ENCODE measurements at regions not wholly inside any gene's neighbourhood (a gene's known extent, or its start where the extent isn't known, plus 50 kb on each side); places are given as distances from the start of the nearest gene placed in this dataset.

DNA sequence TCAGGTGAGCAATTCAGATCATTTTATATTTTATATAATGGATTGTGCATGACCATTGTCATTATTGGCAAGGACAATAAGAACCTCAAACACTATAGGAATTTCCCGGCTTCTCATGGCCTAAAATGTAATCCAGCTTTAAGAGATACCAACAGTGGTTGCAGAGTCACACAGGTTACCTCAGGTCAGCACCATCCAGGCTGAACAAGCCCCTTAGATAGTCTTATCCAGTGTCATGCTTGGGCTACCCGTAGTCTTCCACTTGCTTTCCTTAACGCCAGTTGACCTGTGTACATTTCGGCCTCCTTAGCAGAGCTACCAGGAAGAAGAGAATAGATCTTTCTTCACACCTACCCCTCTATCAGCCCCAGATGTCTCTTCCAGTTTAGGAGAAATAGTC, 293.3 kb upstream of the SYT4 start:
- Histone ChIP-seq H3K27ac (ENCODE audit: low read depth, low read length) (no peak overlapping the region), H3K27me3 (ENCODE audit: control insufficient read depth, insufficient read depth, low read length) (no peaks in the 10 kb centered on the region), H3K9ac (ENCODE audit: low read depth, low read length) (no peak overlapping the region), H3K4me1 (ENCODE audit: control insufficient read depth, insufficient read depth, low read length) (peaks cover 4% of the 10 kb centered on the region; the same call in 1 of the 2 replicates), H3K36me3 (ENCODE audit: control insufficient read depth, insufficient read depth, low read length) (no peaks in the 10 kb centered on the region), H3K4me3 (ENCODE audit: low read depth, low read length) (no peak overlapping the region), H3K9me3 (ENCODE audit: control insufficient read depth, insufficient read depth, low read length) (no peaks in the 10 kb centered on the region)

DNA sequence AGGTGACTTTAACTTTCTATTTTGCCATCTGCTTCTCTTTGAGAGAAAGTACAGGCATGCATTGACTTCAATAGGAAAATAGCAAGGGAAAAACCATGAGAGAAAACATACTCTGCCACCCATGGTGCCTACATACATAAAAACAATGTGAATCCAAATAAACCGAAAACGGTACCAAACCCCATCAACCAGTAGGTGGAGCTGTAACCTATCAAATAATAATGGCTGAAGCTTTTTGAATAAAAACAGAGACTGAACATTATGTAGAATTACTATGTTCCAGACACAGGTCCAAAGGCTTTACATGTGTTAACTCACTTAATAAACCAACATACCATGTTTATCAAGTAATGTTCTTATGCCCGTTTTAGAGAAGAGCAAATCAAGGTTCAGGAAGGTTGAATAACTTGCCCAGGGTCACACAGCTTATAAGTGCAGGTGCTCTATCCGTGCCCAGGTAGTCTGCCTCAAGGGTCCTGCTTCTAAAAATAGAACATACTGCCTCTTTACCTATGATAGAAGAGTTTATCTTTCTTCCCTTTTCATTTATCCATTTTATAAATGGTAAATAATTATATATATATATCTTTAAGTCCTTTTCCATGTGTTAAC, 293.9 kb upstream of the SYT4 start:
- H3K27ac ChIP-seq (ENCODE audit: low read depth, low read length), result no peak overlapping the region

DNA sequence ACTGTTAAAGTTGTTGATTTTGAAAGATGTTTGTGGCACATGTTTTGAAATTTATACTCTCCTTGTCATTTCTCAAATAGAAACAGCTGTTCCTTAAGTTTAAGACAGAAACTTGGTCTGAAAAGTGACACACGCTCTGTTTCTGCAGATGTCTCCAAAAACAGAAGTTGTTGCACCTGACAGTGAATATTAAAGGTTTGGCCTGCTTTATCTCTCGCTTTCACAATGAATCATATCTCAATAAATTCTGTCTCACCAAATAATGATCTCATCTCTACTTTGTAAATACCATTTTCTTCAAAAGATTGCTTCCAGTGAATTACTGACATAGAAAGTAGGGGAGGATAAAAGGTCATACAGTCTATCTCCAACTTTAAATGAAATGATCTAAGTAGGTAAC, 294.9 kb upstream of the SYT4 start:
- Histone ChIP-seq H3K4me1 (ENCODE audit: control insufficient read depth, insufficient read depth, low read length) (peaks cover 4% of the 10 kb centered on the region; the same call in 1 of the 2 replicates), H3K27me3 (ENCODE audit: control insufficient read depth, insufficient read depth, low read length) (no peaks in the 10 kb centered on the region), H3K36me3 (ENCODE audit: control insufficient read depth, insufficient read depth, low read length) (no peaks in the 10 kb centered on the region), H3K27ac (ENCODE audit: low read depth, low read length) (no peak overlapping the region), H3K9me3 (ENCODE audit: control insufficient read depth, insufficient read depth, low read length) (no peaks in the 10 kb centered on the region), H3K4me3 (ENCODE audit: low read depth, low read length) (no peak overlapping the region), H3K9ac (ENCODE audit: low read depth, low read length) (no peak overlapping the region)

More for the DNA sequence above, 293.9 kb upstream of the SYT4 start:
- H3K36me3 ChIP-seq (ENCODE audit: control insufficient read depth, insufficient read depth, low read length), result no peaks in the 10 kb centered on the region
- peaks cover 4% of the 10 kb centered on the region; the same call in 1 of the 2 replicates for H3K4me1 ChIP-seq (ENCODE audit: control insufficient read depth, insufficient read depth, low read length)
- no peaks in the 10 kb centered on the region for H3K27me3 ChIP-seq (ENCODE audit: control insufficient read depth, insufficient read depth, low read length)
- H3K4me3 ChIP-seq (ENCODE audit: low read depth, low read length), result no peak overlapping the region
- no peaks in the 10 kb centered on the region for H3K9me3 ChIP-seq (ENCODE audit: control insufficient read depth, insufficient read depth, low read length)
- no peak overlapping the region for H3K9ac ChIP-seq (ENCODE audit: low read depth, low read length)

DNA sequence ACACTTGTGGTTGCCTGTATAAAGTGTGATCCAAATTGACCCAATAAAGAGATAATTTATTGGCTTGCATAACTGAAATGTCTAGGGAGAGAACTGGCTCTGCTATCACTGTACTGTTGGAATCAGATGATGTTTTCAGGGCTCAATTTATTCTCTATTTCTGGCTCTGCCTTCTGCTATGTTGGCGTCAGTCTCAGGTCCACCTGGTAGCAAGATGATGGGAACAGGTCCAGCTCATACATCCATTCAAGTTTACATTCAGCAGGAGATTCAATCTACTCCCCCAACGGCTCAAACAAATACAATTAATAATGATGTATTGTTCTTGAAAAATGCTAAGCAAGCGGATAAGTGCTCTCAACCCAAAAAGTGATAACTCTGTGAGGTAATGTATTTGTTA, 297.7 kb upstream of the SYT4 start:
- Histone ChIP-seq H3K9me3 (ENCODE audit: control insufficient read depth, insufficient read depth, low read length) (no peaks in the 10 kb centered on the region), H3K4me1 (ENCODE audit: control insufficient read depth, insufficient read depth, low read length) (peaks cover 4% of the 10 kb centered on the region; the same call in 1 of the 2 replicates), H3K27me3 (ENCODE audit: control insufficient read depth, insufficient read depth, low read length) (no peaks in the 10 kb centered on the region), H3K9ac (ENCODE audit: low read depth, low read length) (no peak overlapping the region), H3K36me3 (ENCODE audit: control insufficient read depth, insufficient read depth, low read length) (no peaks in the 10 kb centered on the region), H3K27ac (ENCODE audit: low read depth, low read length) (no peak overlapping the region), H3K4me3 (ENCODE audit: low read depth, low read length) (no peak overlapping the region)

DNA sequence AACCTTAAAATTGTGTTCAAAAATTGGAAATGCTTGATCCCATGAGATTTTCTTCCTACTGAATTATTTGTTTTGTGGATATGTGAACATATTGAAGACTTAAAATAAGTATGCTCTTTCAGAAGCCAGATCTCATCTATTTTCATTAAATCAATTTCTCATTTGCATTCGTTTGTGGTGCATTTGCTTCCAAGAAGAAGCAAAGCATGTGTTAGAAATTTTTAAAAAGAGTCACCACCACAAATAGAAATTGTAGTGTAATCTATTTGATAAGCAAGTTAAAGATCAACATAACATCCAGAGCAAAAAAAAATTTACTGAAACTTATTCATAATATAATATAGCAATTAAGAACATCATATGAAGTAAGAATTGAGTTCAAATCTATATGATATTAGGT, 300.9 kb upstream of the SYT4 start:
- Histone ChIP-seq H3K9ac (ENCODE audit: low read depth, low read length) (no peak overlapping the region), H3K27ac (ENCODE audit: low read depth, low read length) (no peak overlapping the region), H3K4me3 (ENCODE audit: low read depth, low read length) (no peak overlapping the region), H3K36me3 (ENCODE audit: control insufficient read depth, insufficient read depth, low read length) (no peaks in the 10 kb centered on the region), H3K4me1 (ENCODE audit: control insufficient read depth, insufficient read depth, low read length) (no peaks in the 10 kb centered on the region), H3K27me3 (ENCODE audit: control insufficient read depth, insufficient read depth, low read length) (no peaks in the 10 kb centered on the region), H3K9me3 (ENCODE audit: control insufficient read depth, insufficient read depth, low read length) (no peaks in the 10 kb centered on the region)

DNA sequence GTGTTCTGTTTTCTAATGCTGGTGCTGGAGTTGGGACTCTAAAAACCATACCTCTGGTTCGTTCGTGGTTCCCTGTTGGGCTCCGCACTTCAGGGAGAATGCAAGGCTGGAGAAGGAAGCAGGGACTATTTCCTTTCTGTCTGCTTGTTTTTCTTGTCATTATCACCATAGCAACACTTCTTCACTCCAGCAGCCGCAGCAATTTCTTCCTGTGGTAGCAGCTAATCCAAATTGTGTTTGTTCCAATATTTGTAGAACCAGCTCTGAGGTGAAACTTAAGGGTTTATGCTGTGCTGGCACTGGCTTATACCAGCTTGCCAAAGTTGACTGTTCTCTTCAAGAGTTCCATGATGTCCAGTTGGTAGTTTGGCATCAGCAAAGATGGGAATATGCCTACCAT, 301.4 kb upstream of the SYT4 start:
- no peak overlapping the region for H3K27ac ChIP-seq (ENCODE audit: low read depth, low read length)
- no peaks in the 10 kb centered on the region for H3K36me3 ChIP-seq (ENCODE audit: control insufficient read depth, insufficient read depth, low read length)
- no peaks in the 10 kb centered on the region for H3K4me1 ChIP-seq (ENCODE audit: control insufficient read depth, insufficient read depth, low read length)
- H3K27me3 ChIP-seq (ENCODE audit: control insufficient read depth, insufficient read depth, low read length), result no peaks in the 10 kb centered on the region
- no peaks in the 10 kb centered on the region for H3K9me3 ChIP-seq (ENCODE audit: control insufficient read depth, insufficient read depth, low read length)
- no peak overlapping the region for H3K9ac ChIP-seq (ENCODE audit: low read depth, low read length)
- no peak overlapping the region for H3K4me3 ChIP-seq (ENCODE audit: low read depth, low read length)

DNA sequence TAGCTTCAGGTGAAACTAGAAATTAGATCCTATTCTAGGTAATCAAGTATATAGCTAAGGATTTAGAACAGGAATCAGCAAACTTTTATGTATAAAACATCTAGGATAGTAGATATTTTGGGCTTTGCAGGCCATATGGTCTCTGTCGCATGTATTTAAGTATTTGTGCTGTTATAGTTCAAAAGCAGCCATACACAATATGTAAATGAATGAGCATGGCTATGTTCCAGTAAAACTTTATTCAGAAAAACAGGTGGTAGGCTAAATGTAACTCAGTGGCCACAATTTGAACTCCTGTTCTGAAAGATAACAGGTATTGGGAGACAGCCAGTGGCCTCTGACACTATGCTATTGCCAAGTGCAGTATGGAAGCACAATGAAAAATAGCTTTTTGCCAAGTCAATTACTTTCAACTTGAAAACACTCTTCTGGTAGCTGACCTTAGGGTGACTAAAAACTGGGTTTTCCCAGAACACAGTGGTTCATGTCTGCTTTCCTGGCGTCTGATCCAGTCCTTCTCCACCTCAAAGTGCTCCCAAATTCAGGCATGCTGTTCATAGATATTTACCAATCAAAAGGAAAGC, 304.7 kb upstream of the SYT4 start:
- Histone ChIP-seq H3K4me1 (ENCODE audit: control insufficient read depth, insufficient read depth, low read length) (no peaks in the 10 kb centered on the region), H3K27ac (ENCODE audit: low read depth, low read length) (no peak overlapping the region), H3K4me3 (ENCODE audit: low read depth, low read length) (no peak overlapping the region), H3K36me3 (ENCODE audit: control insufficient read depth, insufficient read depth, low read length) (no peaks in the 10 kb centered on the region), H3K9ac (ENCODE audit: low read depth, low read length) (no peak overlapping the region), H3K9me3 (ENCODE audit: control insufficient read depth, insufficient read depth, low read length) (no peaks in the 10 kb centered on the region), H3K27me3 (ENCODE audit: control insufficient read depth, insufficient read depth, low read length) (no peaks in the 10 kb centered on the region)

DNA sequence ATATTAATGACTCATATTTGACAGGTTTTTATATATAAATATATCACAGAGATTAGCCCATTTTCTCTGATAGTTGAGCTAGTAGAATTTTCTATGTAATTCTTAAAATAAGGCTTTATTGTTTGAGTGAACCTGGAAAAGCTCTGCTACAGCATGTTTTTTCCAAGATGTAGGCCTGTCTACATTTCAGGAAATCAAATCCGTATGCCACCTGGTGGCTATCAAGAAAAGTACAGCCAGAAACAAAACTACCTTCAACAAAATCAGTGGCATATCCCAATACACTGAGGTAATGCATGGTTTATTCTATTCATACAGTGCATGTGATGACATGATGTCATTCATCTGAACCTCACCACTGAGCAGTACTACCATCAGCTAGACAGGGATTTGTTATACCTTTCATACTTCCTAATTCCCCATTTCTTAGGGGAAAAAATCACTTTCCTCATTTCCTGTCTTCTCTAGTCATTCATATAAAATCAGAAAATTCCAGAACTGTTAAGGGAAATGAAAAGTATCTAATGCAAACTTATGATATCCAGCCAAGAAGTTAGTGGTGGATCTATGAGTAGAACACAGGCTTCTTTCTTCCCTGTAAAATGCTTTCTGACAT, 310.4 kb upstream of the SYT4 start:
- Histone ChIP-seq H3K4me1 (ENCODE audit: control insufficient read depth, insufficient read depth, low read length) (no peaks in the 10 kb centered on the region), H3K27ac (ENCODE audit: low read depth, low read length) (no peak overlapping the region), H3K9ac (ENCODE audit: low read depth, low read length) (no peak overlapping the region), H3K9me3 (ENCODE audit: control insufficient read depth, insufficient read depth, low read length) (no peaks in the 10 kb centered on the region), H3K27me3 (ENCODE audit: control insufficient read depth, insufficient read depth, low read length) (no peaks in the 10 kb centered on the region), H3K4me3 (ENCODE audit: low read depth, low read length) (no peak overlapping the region), H3K36me3 (ENCODE audit: control insufficient read depth, insufficient read depth, low read length) (no peaks in the 10 kb centered on the region)

DNA sequence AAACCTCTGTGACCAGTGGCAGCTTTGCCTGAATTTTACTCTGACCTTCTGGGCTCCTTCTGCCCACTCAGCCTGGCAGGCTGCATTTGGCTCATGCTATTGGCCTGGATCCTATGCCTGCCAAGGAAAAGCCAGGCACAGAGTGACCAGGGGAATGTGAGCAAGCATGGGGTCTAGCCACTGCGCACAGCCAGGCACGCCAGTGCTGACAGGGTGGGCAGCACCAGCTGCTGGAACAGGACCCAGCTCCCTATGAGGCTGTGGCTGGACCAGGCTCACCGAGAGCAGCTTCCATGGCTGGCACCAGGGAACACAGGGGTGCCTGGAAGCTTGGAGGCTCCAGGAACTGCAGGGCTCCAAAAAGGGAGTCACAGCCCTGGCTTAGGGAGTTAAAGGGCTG, 311.5 kb upstream of the SYT4 start:
- Histone ChIP-seq H3K27me3 (ENCODE audit: control insufficient read depth, insufficient read depth, low read length) (no peaks in the 10 kb centered on the region), H3K36me3 (ENCODE audit: control insufficient read depth, insufficient read depth, low read length) (no peaks in the 10 kb centered on the region), H3K27ac (ENCODE audit: low read depth, low read length) (no peak overlapping the region), H3K4me1 (ENCODE audit: control insufficient read depth, insufficient read depth, low read length) (no peaks in the 10 kb centered on the region), H3K4me3 (ENCODE audit: low read depth, low read length) (no peak overlapping the region), H3K9me3 (ENCODE audit: control insufficient read depth, insufficient read depth, low read length) (no peaks in the 10 kb centered on the region), H3K9ac (ENCODE audit: low read depth, low read length) (no peak overlapping the region)

DNA sequence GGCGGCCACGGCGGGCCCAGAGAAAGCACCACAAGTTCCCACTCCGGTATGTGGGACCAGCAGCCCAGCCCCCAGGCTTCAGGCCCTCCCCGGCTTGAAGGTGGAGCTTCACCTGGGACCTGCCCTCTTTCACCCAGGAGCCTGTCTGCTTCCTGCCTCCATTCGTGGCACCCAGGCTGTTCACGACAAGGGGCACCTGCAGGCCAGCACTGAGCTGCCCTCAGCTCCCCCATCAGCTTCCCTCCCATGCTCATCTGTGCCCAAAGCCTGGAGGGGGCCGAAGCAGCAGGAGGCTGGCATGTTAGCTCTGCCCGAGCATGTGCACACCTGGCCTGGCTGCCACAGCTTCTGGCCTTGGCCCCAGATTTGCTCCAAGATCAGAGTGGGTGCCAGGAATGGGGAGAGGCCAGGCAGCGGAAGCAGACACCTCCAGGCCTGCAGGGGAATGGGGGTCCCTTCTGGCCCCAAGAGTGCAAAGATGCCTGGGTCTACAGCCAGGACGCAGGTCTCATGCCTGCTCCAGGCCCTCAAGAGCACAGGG, 312.4 kb upstream of the SYT4 start:
- no peaks in the 10 kb centered on the region for H3K36me3 ChIP-seq (ENCODE audit: control insufficient read depth, insufficient read depth, low read length)
- no peaks in the 10 kb centered on the region for H3K4me1 ChIP-seq (ENCODE audit: control insufficient read depth, insufficient read depth, low read length)
- no peak overlapping the region for H3K9ac ChIP-seq (ENCODE audit: low read depth, low read length)
- no peaks in the 10 kb centered on the region for H3K27me3 ChIP-seq (ENCODE audit: control insufficient read depth, insufficient read depth, low read length)
- H3K4me3 ChIP-seq (ENCODE audit: low read depth, low read length), result no peak overlapping the region
- H3K27ac ChIP-seq (ENCODE audit: low read depth, low read length), result no peak overlapping the region
- H3K9me3 ChIP-seq (ENCODE audit: control insufficient read depth, insufficient read depth, low read length), result no peaks in the 10 kb centered on the region

DNA sequence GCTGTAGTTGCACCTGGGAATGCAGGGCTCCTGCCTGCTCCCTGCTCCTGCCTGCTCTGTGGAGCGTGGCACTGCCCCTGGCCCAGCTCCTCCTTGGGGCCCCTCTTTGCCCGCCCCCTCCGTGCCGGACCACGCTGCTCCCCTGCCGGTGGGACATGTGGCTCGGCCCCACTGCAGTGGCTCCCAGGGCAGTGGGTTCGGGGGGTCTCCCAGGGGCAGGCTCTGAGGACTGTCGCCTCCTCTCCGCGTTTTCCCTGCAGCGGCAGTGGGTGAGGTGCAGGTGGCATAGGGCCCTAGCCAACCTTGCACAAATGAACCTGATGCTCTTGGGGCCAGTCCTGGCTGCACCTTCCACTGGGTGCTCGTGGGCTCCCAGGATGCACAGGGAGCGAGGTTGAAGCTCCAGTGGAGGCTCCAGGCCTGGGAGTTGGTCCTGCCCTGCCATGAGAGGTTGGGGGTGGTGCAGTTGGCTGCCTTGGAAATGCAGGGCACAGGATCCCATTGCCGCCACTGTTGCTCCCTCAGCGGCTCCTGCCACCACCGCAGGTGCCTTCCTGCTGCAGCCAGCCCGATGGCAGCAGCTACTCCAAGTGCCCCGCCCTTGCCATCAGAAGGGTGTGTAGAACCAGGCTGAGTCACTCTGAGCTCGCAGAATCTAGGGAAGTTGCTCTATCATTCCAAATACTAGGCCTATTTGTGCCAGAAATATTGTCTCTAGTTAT, 313.1 kb upstream of the SYT4 start:
- H3K4me3 ChIP-seq (ENCODE audit: low read depth, low read length), result no peak overlapping the region
- no peaks in the 10 kb centered on the region for H3K4me1 ChIP-seq (ENCODE audit: control insufficient read depth, insufficient read depth, low read length)

More for the DNA sequence above, 313.1 kb upstream of the SYT4 start:
- Histone ChIP-seq H3K27ac (ENCODE audit: low read depth, low read length) (no peak overlapping the region), H3K9me3 (ENCODE audit: control insufficient read depth, insufficient read depth, low read length) (no peaks in the 10 kb centered on the region), H3K9ac (ENCODE audit: low read depth, low read length) (no peak overlapping the region), H3K36me3 (ENCODE audit: control insufficient read depth, insufficient read depth, low read length) (no peaks in the 10 kb centered on the region), H3K27me3 (ENCODE audit: control insufficient read depth, insufficient read depth, low read length) (no peaks in the 10 kb centered on the region)

Measured in HUES48 (cell line).